Lower leg skin (tissue), 3 donors: ENCODE measurements at regions not wholly inside any gene's neighbourhood (a gene's known extent, or its start where the extent isn't known, plus 50 kb on each side); places are given as distances from the start of the nearest gene placed in this dataset.
"Not testable (repeated sequence)": the region's sequence is repeated elsewhere in the genome, so short reads cannot be mapped to it uniquely, and the experiment has no call there.

Experiments
- CTCF ChIP-seq, 3 donors: fragments of 450-650 bp; IDR thresholded peaks; one replicate each; pipeline ENCODE4 v1.5.1; 2016; ENCODE audit warnings: antibody characterized with exemption in 3 of 3, mild to moderate bottlenecking in 3 of 3, moderate library complexity in 2 of 3
- POLR2A ChIP-seq, 2 donors: fragments of 450-650 bp; IDR thresholded peaks; one replicate each; pipeline ENCODE4 v1.6.1; 2016 to 2017; ENCODE audit warnings: antibody characterized with exemption in 2 of 2, mild to moderate bottlenecking in 1 of 2, moderate library complexity in 1 of 2

GRCh38 chr10:125518397-125518796 is 164.6 kb downstream of the TEX36 start:
- not testable (repeated sequence) for TF ChIP-seq CTCF, POLR2A (IDR thresholded peaks at IDR 0.05)
